Inflammatory macrophage (primary cell): ENCODE measurements at regions not wholly inside any gene's neighbourhood (a gene's known extent, or its start where the extent isn't known, plus 50 kb on each side); places are given as distances from the start of the nearest gene placed in this dataset.

ENCODE experiments used
- DNase-seq, 2 donors: peaks; one replicate each; pipeline ENCODE4 v3.0.0-alpha.2; 2020 to 2022

- DNase-seq: no peak
Measured at GRCh38 chr13:58827904-58828303, 1196.4 kb downstream of the PCDH17 start.

DNA sequence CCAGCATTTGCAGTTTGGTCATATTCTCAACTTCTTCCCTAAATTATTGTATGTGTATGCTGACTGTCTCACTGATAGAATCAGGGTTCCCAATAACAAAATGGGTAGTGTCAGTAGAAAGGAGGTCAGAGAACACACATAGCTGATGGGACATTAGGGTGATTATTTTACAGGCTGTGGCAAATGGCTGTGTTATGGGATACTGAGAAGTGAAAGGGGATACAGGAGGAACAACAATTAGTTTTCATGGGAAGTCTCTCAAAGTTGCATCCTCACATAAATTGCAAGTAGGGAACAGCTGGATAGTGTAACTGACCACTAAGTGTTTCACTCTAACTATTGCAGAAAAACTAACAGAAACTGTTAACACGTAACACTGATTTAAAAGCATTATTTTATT lies 1199.3 kb downstream of the PCDH17 start:
- no peak for DNase-seq

DNA sequence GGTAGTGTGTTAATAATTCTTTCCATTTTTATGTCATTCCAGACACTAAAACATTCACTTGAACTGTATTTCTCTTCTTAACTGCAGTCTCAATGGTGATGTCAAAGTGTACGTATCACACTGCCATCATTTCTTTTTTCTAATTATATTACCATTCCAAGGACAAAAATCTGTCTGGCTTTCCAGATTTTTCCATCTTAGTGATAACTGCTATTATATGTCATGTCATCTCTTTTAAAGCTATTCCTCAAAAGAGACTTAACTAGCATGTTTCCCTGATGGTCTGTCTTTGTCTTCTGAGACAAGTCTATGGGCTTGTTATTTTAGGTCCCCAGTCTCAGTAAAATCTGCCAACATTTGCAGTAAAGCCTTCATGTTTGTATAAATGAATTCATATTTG lies 1207.1 kb downstream of the PCDH17 start:
- no peak for DNase-seq

GRCh38 chr13:58843071-58843470 lies 1211.5 kb downstream of the PCDH17 start:
- no peak for DNase-seq

DNA sequence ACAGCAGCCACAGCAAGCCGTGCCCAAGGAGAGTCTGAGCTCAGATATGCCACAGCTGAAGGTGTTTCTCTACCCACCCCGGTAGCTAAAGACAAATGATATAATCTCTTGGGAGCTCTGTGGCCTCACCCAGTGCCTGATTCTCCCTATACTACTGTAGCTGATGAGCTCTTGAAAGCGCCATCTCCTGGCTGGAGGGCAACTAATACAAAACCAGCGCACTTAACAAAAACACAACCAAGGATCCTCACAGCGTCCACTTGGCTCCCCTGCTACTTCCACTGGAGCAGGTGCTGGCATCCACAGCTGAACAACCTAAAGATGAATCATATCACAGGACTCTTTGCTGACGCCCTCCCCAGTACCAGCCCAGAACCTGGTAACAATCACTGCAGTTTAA lies 1212.0 kb downstream of the PCDH17 start:
- no peak for DNase-seq

- no peak for DNase-seq
Measured at GRCh38 chr13:58850161-58850560, 1218.6 kb downstream of the PCDH17 start.

- no peak for DNase-seq
Measured at GRCh38 chr13:58852076-58852475, 1220.5 kb downstream of the PCDH17 start.

GRCh38 chr13:58855283-58855682 lies 1223.7 kb downstream of the PCDH17 start:
- DNase-seq: no peak

DNA sequence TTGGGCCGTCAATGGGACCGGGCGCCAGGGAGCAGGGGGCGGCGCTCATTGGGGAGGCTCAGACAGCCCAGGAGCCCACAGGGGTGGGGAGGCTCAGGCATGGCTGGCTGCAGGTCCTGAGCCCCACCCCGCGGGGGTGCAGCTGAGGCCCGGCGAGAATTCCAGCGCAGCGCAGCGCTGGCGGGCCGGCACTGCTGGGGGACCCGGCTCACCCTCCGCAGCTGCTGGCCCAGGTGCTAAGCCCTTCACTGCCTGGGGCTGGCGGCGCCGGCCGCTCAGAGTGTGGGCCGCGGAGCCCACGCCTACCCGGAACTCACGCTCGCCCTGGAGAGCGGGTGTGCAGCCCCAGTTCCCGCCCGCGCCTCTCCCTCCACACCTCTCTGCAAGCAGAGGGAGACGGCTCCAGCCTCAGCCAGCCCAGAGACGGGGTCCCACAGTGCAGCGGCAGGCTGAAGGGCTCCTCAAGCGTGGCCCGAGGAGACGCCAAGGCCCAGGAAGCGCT lies 1227.4 kb downstream of the PCDH17 start:
- DNase-seq: no peak

DNA sequence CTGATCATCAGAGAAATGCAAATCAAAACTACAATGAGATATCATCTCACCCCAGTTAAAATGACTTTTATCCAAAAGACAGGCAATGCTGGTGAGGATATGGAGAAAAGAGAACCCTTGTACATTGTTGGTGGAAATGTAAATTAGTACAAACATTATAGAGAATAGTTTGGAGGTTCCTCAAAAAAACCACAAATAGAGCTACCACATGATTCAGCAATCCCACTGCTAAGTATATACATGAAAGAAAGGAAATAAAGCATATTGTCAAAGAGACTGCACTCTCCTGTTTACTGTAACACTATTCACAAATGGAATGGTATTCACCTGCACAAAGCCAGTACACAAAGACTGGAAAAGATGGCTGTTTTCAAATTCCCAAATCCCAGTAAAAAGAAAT lies 1233.7 kb downstream of the PCDH17 start:
- DNase-seq: no peak

GRCh38 chr13:58869566-58869965 lies 1238.0 kb downstream of the PCDH17 start:
- DNase-seq: no peak

- DNase-seq: no peak
Measured at GRCh38 chr13:58876473-58876872, 1244.9 kb downstream of the PCDH17 start.

GRCh38 chr13:58879114-58879513 lies 1247.6 kb downstream of the PCDH17 start:
- no peak for DNase-seq

GRCh38 chr13:58882516-58882915 lies 1251.0 kb downstream of the PCDH17 start:
- no peak for DNase-seq

DNA sequence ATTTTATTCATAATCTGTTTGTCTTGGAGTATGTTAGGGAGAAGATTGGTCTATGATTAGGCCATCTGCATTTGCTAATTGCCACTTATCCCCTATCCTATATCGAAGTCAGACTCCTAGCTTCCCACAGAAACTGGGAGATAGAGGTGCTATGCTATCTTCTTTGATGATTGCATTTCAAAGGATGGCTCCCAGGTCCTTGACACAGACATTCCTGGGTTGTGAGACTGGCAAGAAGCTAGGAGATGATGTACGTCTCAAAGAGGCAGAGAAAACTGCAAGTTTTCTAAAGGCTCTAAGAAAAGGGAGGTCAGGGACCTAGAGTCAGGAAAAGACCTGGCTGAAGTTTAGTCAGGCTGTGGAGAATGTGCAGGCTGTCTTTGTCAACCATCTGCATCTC lies 1251.9 kb downstream of the PCDH17 start:
- DNase-seq: no peak

DNA sequence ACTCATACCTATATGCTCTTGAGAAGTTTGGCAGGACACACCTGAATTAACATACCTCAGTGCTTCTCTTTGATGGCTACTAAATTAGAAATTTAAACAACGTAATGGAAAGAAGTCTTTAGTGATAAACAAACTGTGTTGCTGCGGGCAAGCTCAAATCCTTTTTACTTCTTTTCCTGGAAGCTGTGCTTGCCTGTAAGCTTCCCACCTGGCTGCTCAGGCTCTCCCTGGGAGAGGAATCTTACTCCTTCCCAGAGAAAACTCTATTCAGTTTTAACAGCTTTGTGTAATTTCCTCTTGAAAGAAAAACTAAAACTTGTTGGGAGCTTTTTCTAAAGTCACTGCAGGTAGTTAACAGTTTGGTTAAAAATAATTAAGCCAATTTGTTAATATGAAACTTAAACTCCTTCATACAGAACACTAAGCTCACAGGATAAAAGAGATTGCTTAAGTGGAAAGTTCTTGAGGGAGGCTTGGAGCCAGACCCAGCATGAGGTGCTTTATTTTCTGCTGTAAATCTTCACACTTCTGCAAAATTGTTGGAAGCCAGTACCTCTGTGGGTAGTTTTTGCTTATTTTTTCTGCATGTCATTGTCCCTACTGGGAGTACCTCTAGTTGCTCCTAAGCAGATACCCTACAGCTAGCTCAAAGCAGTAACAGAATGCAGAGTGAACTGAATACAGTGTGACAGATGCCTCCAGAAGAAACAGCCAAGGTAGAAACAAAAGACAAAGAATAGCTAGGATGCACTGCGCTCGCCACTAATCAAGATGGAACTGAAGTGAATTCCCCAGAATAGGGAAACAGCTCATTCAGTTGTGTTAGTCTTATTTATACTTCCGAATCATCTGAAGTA lies 1253.0 kb downstream of the PCDH17 start:
- DNase-seq: no peak

DNA sequence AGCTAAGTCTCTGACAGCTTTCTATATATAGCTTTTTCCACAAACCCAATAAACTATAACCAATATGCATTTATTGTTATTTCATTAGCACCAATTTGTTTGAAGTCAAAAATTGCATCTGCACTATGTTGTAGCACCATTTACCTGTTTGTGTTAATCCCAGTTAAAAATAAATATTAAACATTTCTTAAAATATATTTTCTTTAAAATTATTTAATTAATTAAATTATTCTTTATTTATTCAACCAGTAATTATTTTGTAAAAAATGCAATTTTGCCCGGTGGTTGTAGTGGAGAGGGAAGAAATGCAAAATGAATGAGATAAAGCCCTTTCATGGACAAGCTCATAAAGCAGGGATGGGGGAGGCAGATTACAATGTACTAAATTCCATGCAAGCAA lies 1257.9 kb downstream of the PCDH17 start:
- DNase-seq: no peak

- no peak for DNase-seq
Measured at GRCh38 chr13:58893396-58893795, 1261.9 kb downstream of the PCDH17 start.

DNA sequence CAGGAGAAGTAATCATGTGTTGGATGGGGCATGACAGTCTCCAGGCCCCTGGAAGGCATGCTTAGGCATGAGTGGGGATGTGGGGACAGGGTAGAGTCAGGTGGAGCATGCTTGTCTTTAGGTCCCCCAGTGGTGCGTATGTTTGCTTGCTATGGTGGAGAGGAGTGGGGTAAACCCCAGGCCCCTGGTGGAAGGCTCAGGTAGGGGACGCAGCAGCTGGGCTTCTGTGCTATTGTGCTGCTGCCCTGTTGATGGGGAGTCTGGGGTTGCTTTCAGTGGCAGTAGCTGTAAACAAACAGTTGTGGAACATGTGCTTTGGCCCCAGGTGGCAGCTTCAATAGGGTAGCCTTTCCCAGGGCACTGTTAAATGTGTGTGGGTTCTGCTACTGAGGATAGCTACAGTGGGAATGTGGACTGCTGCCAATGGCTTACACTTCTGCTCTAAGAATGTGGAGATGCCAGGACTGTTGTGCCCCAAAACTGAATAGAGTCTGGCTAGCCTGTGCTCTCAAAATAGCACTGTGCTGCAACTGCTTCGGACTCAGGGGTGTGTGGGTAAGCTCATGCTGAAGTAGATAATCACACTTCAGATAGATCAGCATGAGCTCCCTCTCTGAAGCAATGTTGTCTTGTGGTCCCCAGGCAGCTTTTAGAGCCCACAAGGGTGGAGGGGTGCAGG lies 1257.3 kb downstream of the DIAPH3 start:
- no peak for DNase-seq

- no peak for DNase-seq
Measured at GRCh38 chr13:58907347-58907746, 1256.4 kb downstream of the DIAPH3 start.

DNA sequence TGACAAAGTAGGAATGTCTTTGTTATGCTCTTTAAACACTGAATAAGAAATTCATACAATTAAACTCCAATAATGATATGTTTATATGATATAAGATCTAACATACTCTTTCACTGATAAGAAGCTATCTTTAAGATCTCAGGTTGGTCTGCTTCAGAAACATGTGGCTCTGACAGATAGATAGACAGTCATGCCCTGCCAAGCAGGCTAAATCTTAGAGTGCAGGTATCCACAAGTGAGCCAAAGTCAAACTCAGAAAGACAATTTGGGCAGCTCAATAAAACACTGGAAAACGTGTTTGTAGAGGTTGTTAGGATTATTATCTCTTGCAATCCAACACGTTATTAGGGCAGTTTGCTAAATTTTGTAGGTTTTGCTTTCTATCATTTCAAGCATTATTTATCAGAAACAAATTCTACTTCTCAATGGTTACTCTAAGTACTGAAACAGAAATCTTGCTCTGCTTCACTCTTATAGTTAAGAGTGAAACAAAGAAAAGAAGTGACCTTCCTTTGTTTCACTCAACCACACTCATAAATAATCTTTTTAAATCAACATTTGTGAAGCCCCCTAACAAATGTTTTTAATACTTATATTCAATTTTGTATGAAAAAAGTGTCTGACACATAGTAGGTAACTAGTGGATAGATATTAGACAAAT lies 1255.6 kb downstream of the DIAPH3 start:
- no peak for DNase-seq

DNA sequence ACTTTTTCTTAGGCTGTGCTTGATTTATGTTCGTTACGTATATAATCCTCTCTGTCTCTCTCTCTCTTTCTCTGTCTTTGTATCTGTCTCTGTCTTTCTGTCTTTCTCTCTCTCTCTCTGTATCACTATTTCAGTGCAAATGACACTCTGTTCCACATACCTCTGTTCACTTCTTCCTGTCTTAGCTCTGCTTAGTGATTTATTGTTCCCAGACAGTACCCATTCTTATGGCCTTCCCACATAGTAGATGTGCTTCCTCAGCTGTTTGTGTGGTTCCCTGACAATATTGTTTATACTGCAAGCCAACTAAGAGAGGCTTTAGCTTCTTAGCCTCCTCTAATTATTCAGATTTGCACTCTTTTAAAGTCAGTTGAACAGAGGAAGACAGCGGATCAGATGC lies 1244.2 kb downstream of the DIAPH3 start:
- DNase-seq: no peak

DNA sequence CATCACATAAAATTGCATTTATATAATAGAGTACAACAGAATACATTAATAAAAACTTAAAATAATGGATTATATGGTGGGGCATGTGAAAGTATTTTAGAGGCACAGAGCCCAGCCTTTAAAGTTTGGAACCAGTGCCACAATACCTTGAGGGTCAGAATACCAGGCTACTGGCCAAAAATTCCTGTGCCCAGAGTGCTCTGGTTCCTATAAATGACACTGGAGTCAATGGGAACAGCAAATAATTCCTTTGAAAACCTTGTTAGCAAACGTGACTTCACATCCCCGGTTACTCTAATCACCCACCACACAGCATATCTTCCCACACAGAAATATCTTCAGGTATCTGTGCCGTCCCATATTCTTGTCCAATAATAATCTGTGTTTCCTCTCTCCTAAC lies 1242.6 kb downstream of the DIAPH3 start:
- no peak for DNase-seq

DNA sequence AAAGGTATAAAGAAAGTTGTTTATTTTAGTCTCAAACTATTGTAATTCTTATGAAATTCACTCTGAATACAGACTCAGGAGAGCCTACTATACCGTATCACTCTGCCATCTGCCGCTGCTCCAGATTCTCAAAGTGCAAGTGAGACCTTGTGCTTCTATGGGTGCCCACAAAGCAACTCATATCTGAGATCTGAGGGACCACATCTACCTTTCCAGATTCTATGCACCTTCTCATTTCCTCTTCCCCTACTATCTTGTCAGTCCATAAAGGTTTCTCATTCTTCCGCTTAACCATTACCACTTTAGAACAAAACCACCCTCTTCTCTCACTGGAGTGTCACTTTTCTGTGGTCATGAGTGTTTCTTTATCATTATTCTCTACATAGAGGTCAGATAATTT lies 1236.9 kb downstream of the DIAPH3 start:
- no peak for DNase-seq
